Embryonic facial prominence (tissue), 1 donor: ENCODE measurements at regions not wholly inside any gene's neighbourhood (a gene's known extent, or its start where the extent isn't known, plus 50 kb on each side); places are given as distances from the start of the nearest gene placed in this dataset.
A peak's percentile ranks its signal among the peaks of the same experiment; 100 is the strongest.
"Not testable (repeated sequence)": the region's sequence is repeated elsewhere in the genome, so short reads cannot be mapped to it uniquely, and the experiment has no call there.

ENCODE experiments used
- DNase-seq: peaks from one replicate; pipeline ENCODE4 v3.0.0-alpha.2; 2016; ENCODE audit errors: extremely low spot score

DNA sequence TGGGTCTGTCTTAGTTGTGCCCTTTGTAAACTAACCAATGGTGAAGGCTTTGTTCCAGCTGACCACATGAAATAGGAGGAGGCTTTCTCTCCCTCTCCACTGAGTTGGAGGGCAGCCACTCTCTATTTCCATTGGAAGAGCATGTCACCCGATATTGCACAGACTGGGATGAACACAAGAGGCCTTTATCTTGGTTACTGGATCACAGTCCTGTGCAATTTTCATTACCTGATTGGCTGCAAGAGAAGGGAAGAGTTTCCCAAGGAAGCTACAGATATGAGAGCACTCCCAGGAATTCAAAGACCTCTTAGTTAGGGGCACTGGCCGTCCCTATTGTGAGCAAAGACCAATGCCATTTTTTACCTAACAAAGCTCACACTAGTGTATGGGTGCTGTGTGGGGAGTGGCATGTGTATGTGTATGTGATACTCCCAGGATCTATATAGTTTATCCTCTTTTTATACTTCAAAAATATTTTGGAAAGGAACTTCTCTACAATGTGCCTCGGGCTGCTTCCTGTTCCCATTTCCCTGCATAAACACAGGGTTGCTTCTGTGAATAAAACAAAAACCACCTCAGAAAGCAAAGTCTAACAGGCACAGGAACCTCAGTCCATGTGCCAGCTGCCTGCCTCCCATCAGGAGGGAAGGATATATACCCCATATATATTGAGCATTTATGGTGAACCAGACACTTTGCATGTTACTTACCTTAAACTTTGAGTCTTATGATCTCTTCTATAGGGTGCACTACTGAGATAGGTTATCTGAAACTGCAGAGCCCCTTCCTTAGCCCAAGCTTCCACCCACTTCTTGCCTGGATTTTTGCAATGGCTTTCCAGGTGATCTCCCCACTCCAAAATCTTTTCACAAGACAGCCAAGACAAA is 126.5 kb downstream of the RASSF10 start:
- no peak for DNase-seq

DNA sequence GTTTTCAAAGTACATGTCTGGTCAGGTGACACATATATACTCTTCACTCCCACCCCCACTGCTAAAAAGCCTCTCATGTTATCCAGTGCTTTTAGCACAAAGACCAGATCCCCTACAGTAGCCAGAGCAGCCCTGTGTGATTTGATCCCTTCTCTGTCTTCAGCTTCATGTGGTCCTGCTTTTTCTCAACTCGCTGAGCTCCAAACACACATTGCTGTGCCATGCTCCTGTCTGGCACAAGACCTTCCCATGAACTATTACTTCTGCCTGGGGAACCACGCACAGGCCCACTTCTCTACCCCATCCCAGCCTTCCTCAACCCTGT is 127.1 kb downstream of the RASSF10 start:
- DNase-seq = no peak

GRCh38 chr11:13137844-13138301 is 128.8 kb downstream of the RASSF10 start:
- DNase-seq = no peak

DNA sequence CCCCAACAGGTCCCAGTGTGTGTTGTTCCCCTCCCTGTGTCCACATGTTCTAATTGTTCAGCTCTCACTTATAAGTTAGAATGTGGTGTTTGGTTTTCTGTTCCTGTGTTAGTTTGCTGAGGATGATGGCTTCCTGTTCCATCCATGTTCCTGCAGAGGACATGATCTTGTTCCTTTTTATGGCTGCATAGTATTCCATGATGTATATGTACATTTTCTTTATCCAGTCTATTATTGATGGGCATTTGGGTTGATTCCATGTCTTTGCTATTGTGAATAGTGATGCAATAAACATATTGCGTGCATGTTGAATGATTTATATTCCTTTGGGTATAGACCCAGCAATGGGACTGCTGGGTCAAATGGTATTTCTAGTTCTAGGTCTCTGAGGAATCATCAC is 130.0 kb downstream of the RASSF10 start:
- DNase-seq = not testable (repeated sequence)

- no peak for DNase-seq
Observed at GRCh38 chr11:13140028-13140870, 131.1 kb downstream of the RASSF10 start.

DNA sequence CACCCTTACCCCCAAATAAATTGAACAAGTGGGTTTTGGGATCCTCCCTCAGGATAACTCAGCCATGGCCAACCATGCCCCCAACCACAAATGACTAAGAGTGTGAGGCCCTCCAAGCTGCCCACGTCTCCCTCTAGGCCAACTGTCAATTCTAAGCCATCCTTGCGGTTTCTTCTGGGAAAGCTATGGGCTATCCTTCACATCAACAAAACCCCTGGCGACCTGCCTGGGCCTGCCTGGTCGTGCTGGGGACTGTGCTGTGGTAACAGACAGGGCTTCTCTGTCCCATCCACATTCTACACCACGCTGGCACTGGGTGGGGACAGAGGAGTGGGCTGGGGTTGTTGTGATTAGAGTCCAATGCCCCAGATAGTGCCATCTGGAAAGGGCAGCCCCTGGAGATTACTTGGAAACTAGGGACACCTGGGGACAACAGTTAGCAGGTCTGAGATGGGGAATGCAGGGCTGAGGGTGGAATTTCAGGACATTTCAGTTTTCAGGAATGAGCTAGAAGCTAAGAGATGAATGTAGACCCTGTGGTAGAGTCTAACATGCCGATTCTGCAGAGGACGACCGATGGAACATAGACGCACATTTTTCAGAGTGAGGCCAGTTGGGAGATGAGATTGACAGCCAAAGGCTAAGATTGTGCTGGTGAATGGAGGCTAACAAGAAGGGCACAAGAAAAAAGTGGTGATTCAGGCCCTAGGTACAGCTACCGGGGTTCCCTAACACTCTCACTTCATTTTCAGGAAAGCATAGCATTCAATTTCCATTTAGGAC is 131.9 kb downstream of the RASSF10 start:
- DNase-seq = no peak

DNA sequence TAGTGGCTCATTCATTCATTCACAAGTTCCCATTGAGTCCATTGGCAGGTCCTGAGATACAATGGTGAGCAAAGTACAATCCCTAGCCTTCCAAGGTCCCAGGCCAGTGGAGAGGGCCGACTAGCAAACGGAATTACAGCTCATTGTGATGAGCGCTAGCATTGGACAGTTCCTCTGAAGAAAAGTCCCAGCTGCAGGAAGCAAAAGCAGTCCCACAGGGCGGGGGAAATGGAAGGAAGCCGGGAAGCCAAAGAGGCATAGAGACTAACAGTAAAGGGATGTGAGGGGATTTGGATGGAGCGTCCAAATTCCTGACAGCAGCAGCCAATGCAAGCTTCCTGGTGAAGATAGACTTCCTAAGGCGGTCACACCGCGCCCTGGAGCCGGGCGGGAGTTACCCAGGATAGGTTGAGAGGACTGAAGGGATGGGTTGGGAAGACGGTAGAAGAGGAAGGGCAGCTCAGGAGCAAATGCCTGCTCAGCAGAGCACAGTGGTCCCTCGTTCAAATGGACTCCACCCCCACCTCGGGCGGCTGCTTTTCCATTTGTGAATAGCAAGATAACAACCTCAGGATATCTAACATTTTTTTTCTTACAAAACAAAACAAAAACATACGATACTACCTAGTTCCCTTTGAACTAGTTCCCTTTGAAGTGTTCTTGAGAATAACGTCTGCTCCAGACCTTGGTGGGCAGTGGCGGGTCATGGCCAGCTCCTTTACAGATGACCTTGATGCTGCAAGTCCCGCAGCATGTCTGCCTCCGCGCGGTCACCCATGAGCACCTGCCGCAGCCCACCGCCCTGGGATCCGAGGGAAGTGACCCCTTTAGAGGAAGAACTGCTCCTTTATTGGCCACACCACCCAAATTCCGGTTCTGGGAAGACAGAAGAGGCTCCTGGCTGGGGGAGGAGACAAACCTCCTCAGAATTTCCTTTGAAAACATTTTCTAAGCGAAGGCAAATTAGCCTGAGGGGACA is 132.9 kb downstream of the RASSF10 start:
- no peak for DNase-seq

DNA sequence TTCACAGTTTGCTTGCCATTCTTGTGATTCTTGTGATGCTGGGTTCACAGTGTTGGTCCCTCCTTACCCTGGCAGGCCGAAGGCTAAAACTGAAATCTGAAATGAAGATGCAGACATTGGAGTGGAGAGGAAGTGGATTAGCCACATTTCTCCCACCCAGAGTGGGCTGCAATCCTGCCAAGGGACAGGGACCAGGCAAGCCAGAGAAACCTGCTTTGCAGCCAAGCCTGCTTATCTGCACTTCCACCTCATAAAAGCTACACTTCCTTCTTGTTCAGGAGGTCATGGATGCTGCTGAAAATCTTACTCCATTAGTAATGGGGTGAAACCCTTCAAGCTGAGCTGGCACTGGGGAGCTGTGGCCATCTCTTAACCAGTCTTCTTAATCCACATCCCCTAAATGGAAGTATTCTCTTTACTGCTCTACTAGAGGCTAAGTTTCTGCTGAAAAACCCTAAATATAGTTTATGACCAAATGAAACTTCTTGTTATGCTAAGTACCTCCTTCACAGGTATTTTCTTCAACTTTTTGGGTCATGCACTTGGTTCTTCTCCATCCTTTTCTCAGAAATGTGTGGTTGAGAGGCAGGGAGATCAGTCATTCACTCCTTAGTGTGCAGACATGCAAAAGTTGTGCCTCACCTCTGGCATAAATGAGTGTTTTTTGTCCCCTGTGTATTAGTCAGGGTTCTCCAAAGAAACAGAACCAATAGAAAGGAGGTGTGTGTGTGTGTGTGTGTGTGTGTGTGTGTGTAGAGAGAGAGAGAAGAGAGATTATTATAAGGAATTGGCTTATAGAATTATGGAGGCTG is 133.9 kb upstream of the BMAL1 start:
- no peak for DNase-seq

- DNase-seq = no peak
Observed at GRCh38 chr11:13145461-13145860, 132.1 kb upstream of the BMAL1 start.

GRCh38 chr11:13149991-13150390 is 127.6 kb upstream of the BMAL1 start:
- DNase-seq = no peak

GRCh38 chr11:13150487-13150886 is 127.1 kb upstream of the BMAL1 start:
- no peak for DNase-seq

DNA sequence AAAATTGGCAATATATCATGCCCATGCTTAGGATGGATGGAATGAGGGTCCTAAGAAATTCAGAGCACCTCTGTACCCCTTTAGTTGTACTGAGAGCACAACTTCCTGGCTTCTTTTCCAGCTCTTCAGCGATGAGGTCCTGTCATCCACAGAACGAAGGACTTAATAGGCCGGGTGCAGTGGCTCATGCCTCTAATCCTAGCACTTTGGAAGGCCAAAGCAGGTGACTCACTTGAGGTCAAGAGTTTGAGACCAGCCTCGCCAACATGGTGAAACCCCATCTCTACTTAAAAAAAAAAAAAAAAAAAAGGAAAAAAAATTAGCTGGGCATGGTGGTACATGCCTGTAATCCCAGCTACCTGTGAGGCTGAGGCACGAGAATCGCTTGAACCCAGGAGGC is 125.3 kb upstream of the BMAL1 start:
- no peak for DNase-seq

DNA sequence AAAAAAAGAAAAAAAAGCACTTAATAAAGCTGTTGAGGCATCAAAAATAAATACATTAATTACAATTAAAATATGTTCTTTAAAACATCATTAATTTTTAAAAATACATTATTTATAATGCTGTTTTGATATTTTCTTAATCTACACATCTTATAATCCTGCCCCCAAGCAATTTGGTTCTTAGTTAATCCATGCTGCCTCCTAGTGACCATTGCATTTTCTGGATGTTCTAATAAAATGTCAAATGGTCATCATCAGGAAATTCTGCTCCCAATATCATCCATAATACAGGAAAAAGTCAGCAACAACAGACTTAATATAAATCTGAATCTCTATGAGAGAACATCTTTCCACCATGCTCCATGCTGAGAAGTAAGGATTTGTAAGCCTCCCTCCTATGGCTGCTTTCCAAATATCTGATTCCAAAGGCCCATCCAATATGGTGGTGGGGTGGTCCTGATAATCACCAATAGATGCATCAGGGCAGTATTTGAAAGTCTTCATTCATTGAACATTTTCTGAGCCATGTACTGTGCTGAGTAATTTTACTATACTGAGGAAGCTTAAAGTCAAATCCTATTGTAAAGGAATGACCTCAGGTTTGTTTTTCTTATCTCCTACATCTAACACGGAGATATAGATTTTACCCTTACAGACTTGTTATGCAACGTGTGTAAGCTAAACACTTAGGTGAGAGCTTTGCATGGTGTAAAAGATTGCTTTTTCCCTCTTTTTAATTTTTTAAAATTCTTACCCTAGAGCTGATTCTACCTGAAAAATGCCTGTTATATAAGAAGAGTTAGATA is 124.7 kb upstream of the BMAL1 start:
- DNase-seq = no peak

DNA sequence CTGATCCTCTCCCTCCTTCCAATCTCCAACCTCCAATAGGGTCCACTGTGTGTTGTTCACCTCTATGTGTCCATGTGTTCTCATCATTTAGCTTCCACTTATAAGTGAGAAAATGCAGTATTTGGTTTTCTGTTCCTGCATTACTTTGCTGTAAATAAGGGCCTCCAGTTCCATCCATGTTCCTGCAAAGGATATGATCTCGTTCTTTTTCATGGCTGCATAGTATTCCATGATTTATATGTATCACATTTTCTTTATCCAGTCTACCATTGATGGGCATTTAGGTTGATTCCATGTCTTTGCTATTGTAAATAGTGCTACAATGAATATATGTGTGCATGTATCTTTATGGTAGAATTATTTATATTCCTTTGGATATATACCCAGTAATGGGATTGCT is 123.2 kb upstream of the BMAL1 start:
- DNase-seq = not testable (repeated sequence)

- DNase-seq = no peak
Observed at GRCh38 chr11:13160346-13160745, 117.2 kb upstream of the BMAL1 start.

DNA sequence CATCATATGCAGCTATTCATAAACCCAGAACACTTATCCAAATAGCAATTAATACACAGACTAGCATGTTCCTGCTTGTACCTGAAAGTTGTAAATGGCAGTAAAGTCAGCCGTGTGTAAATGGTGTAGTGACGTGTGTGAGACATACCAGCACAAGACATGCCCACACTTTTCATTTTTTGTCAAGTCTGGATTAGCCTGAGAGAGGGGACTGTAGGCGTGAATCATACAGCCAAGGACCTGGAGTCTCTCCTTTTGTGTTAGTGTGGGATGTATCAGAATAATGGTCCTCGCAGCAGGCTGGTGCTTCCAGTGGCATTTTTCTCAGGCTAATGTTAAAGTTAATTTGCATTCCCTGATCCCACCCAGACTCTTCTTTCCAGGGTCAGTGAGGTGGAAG is 116.8 kb upstream of the BMAL1 start:
- peak; percentile 19 for DNase-seq

- DNase-seq = no peak
Observed at GRCh38 chr11:13163158-13163557, 114.4 kb upstream of the BMAL1 start.

DNA sequence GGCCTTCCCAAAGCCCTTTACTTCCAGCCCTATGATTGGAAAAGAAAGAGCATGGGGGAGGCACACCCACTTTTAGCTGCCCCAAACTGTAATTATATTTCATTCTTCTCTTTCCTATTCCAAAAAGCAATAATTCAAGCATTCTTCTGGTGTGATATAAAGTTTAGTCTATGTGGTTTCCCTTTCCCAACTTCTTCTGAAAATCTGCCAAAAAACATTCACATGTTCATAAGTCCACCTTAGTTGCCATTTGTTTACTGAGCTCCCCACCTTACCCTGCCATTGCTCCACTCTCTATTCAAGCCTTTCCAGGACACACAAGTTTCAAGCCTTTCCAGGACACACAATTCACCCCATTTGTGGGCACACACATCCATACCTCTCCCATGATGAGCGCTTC is 111.6 kb upstream of the BMAL1 start:
- DNase-seq = no peak

- no peak for DNase-seq
Observed at GRCh38 chr11:13168271-13168670, 109.3 kb upstream of the BMAL1 start.
